HG03097 (cell line): ENCODE measurements at regions not wholly inside any gene's neighbourhood (a gene's known extent, or its start where the extent isn't known, plus 50 kb on each side); places are given as distances from the start of the nearest gene placed in this dataset.

Experiments used
- ATAC-seq: cut with Tn5 transposase; IDR thresholded peaks from one replicate; pipeline ENCODE4 v1.9.1; 2021; ENCODE audit not compliant: unreplicated experiment, low FRiP score

- ATAC-seq, result no peak
Measured at GRCh38 chr10:60669501-60669900, 108.8 kb upstream of the CDK1 start.

- no peak for ATAC-seq
Measured at GRCh38 chr10:60666221-60666620, 112.1 kb upstream of the CDK1 start.

- ATAC-seq, result no peak
Measured at GRCh38 chr10:60664859-60665258, 113.4 kb upstream of the CDK1 start.

GRCh38 chr10:60663850-60664249 is 114.4 kb upstream of the CDK1 start:
- no peak for ATAC-seq

- ATAC-seq, result no peak
Measured at GRCh38 chr10:60662917-60663614, 115.2 kb upstream of the CDK1 start.

- no peak for ATAC-seq
Measured at GRCh38 chr10:60661637-60662036, 116.6 kb upstream of the CDK1 start.

GRCh38 chr10:60660625-60661024 is 117.7 kb upstream of the CDK1 start:
- no peak for ATAC-seq

GRCh38 chr10:60654813-60655464 is 123.3 kb upstream of the CDK1 start:
- ATAC-seq, result no peak

- ATAC-seq, result peak; percentile 80
Measured at GRCh38 chr10:60652628-60653027, 125.7 kb upstream of the CDK1 start.

GRCh38 chr10:60650378-60650800 is 127.9 kb upstream of the CDK1 start:
- no peak for ATAC-seq

GRCh38 chr10:60649485-60650377 is 128.5 kb upstream of the CDK1 start:
- no peak for ATAC-seq

- ATAC-seq, result no peak
Measured at GRCh38 chr10:60648761-60649160, 129.5 kb upstream of the CDK1 start.

GRCh38 chr10:60646966-60647796 is 131.1 kb upstream of the CDK1 start:
- no peak for ATAC-seq

GRCh38 chr10:60645980-60646379 is 132.3 kb upstream of the CDK1 start:
- no peak for ATAC-seq

- no peak for ATAC-seq
Measured at GRCh38 chr10:60644436-60645130, 133.7 kb upstream of the CDK1 start.

- no peak for ATAC-seq
Measured at GRCh38 chr10:60643874-60644273, 134.4 kb upstream of the CDK1 start.

GRCh38 chr10:60629332-60629731 is 148.9 kb upstream of the CDK1 start:
- no peak for ATAC-seq

- no peak for ATAC-seq
Measured at GRCh38 chr10:60627778-60628748, 150.2 kb upstream of the CDK1 start.

- no peak for ATAC-seq
Measured at GRCh38 chr10:60626037-60626436, 152.2 kb upstream of the CDK1 start.
